ENCODE measurements at regions not wholly inside any gene's neighbourhood (a gene's known extent, or its start where the extent isn't known, plus 50 kb on each side); places are given as distances from the start of the nearest gene placed in this dataset.

GRCh38 chr12:58654021-58654420 lies 266.3 kb downstream of the LRIG3 start:
- intact Hi-C loops (cut with micrococcal nuclease), result no loop called here
- no peak for TF ChIP-seq CTCF (IDR thresholded peaks at IDR 0.05)
- 52% methylated on average over 2 of the region's 2 CpGs for WGBS (ENCODE audit: insufficient coverage)
- no peaks in the 10 kb centered on the region for H4K20me1 ChIP-seq (ENCODE audit: insufficient read depth, low read length)
- no peaks in the 10 kb centered on the region for H3K4me1 Mint-ChIP-seq
- no peaks in the 10 kb centered on the region for H3K27me3 Mint-ChIP-seq (ENCODE audit: low read depth in 3 of 3)
- H3K27ac Mint-ChIP-seq, result no peak overlapping the region
- no peak overlapping the region for H3K4me2 ChIP-seq (replicated peaks; ENCODE audit: extremely low read depth, low read length, poor library complexity, severe bottlenecking)
- H3K9me3 Mint-ChIP-seq, result peaks cover 5 to 27% (median 22%) of the 10 kb centered on the region in 7 donors
- no peaks in the 10 kb centered on the region for H3K36me3 Mint-ChIP-seq
- H2AFZ ChIP-seq (ENCODE audit: insufficient read depth, low read depth, low read length, poor library complexity, severe bottlenecking), result no peak overlapping the region
- H3K79me2 ChIP-seq (ENCODE audit: insufficient read depth, low read length), result no peaks in the 10 kb centered on the region
- H3K4me1 ChIP-seq (ENCODE audit: control insufficient read depth in 1 of 2, insufficient read depth in 2 of 2, low read length in 2 of 2), result no peaks in the 10 kb centered on the region
- H3K36me3 ChIP-seq (replicated peaks in 1 of 2; ENCODE audit: control insufficient read depth in 1 of 2, insufficient read depth in 2 of 2, low read length in 2 of 2), result no peaks in the 10 kb centered on the region
- H3K9me3 ChIP-seq (replicated peaks in 1 of 2; ENCODE audit: control insufficient read depth in 1 of 2, insufficient read depth in 1 of 2, low read length in 2 of 2), result peaks cover 25 to 27% of the 10 kb centered on the region in 2 donors
- H3K27ac ChIP-seq (ENCODE audit: low read depth in 1 of 2, low read length in 2 of 2), result no peak overlapping the region
- no peak for DNase-seq
- H3K4me3 ChIP-seq (replicated peaks in 1 of 3; ENCODE audit: low read depth in 2 of 3, low read length in 3 of 3), result no peak overlapping the region
- no peaks in the 10 kb centered on the region for H3K27me3 ChIP-seq (ENCODE audit: control insufficient read depth in 2 of 2, insufficient read depth in 2 of 2, low read length in 2 of 2)
- no peak overlapping the region for H3K4me3 Mint-ChIP-seq
- H3K9ac ChIP-seq (ENCODE audit: insufficient read depth, low read length, poor library complexity, severe bottlenecking), result no peak overlapping the region

- Histone ChIP-seq H4K20me1 (ENCODE audit: insufficient read depth, low read length) (no peaks in the 10 kb centered on the region), H3K4me1 (ENCODE audit: control insufficient read depth in 1 of 2, insufficient read depth in 2 of 2, low read length in 2 of 2) (no peaks in the 10 kb centered on the region), H3K27ac (ENCODE audit: low read depth in 1 of 2, low read length in 2 of 2) (no peak overlapping the region), H3K9ac (ENCODE audit: insufficient read depth, low read length, poor library complexity, severe bottlenecking) (no peak overlapping the region), H3K4me3 (replicated peaks in 1 of 3; ENCODE audit: low read depth in 2 of 3, low read length in 3 of 3) (no peak overlapping the region), H3K36me3 (replicated peaks in 1 of 2; ENCODE audit: control insufficient read depth in 1 of 2, insufficient read depth in 2 of 2, low read length in 2 of 2) (no peaks in the 10 kb centered on the region), H3K4me2 (replicated peaks; ENCODE audit: extremely low read depth, low read length, poor library complexity, severe bottlenecking) (no peak overlapping the region), H2AFZ (ENCODE audit: insufficient read depth, low read depth, low read length, poor library complexity, severe bottlenecking) (no peak overlapping the region), H3K9me3 (replicated peaks in 1 of 2; ENCODE audit: control insufficient read depth in 1 of 2, insufficient read depth in 1 of 2, low read length in 2 of 2) (peaks cover 25 to 27% of the 10 kb centered on the region in 2 donors), H3K27me3 (ENCODE audit: control insufficient read depth in 2 of 2, insufficient read depth in 2 of 2, low read length in 2 of 2) (no peaks in the 10 kb centered on the region), H3K79me2 (ENCODE audit: insufficient read depth, low read length) (no peaks in the 10 kb centered on the region)
- WGBS (ENCODE audit: insufficient coverage), result 82% methylated on average over 6 of the region's 6 CpGs
- Mint-ChIP-seq H3K9me3 (peaks cover 5 to 29% (median 22%) of the 10 kb centered on the region in 7 donors), H3K27ac (no peak overlapping the region), H3K36me3 (no peaks in the 10 kb centered on the region), H3K27me3 (ENCODE audit: low read depth in 3 of 3) (peaks cover 0 to 1% (median 0%) of the 10 kb centered on the region in 3 donors), H3K4me3 (no peak overlapping the region), H3K4me1 (no peaks in the 10 kb centered on the region)
- no peak for TF ChIP-seq CTCF (IDR thresholded peaks at IDR 0.05)
- intact Hi-C loops (cut with micrococcal nuclease), result no loop called here
- no peak for DNase-seq
Measured at GRCh38 chr12:58655375-58655774, 264.9 kb downstream of the LRIG3 start.

All from CD14-positive monocyte (primary cell).